NCI-H526 treated with DMSO at 0.1 percent for 48 hours (cell line): ENCODE measurements at regions not wholly inside any gene's neighbourhood (a gene's known extent, or its start where the extent isn't known, plus 50 kb on each side); places are given as distances from the start of the nearest gene placed in this dataset.

Source experiments
- DNase-seq: peaks from one replicate; lab custom pipeline; 2025; lab: John Stamatoyannopoulos, UW

DNA sequence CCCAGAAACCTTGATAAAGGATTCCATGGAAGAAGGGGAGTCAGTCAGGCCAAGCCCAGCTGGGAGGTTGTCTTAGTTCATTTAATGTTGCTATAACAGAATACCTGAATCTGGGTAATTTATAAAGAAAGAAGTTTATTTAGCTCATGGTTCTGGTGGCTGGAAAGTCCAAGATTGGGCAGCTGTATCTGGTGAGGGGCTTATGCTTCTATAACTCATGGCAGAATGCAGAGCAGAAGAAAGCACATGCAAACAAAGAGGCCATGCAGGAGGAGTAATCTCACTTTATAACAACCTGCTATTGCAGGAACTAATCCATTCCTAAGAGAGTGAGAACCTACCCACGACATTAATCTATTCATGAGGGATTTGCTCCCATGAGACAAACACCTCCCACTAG is 54.2 kb upstream of the ANKRD1 start:
- no peak for DNase-seq

DNA sequence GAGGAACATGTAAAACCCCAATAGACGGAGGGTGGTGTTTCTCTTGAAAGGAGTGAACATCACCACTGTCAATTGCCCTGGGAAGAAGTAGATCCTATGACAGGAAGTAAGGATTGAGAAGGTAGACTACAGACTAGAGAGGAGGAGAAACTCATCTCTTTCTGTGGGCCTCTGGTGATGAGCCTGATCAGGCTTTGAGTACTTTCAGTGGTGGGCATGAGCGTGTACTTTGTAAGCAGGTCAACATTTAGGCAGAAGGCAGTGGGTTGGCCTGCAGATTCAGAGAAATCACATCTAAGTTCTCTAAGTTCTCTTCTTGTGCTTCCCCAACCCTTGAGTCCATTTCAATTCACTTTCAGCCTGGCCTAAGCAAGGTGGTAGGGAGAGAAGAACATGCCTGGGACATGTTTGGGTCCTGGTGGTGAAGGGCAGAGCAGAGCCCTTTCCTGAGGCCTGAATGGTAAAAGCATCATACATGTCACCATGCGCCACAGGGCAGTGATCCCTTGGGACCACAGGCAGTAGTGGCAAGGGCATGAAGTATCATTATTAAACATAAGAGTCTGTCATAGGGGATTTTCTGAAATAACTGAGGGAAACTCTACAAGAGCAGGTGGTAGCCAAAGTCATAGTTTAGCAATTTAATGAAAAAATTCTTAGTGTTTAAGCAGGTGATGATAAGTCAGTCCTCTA is 56.4 kb upstream of the ANKRD1 start:
- DNase-seq, result no peak

DNA sequence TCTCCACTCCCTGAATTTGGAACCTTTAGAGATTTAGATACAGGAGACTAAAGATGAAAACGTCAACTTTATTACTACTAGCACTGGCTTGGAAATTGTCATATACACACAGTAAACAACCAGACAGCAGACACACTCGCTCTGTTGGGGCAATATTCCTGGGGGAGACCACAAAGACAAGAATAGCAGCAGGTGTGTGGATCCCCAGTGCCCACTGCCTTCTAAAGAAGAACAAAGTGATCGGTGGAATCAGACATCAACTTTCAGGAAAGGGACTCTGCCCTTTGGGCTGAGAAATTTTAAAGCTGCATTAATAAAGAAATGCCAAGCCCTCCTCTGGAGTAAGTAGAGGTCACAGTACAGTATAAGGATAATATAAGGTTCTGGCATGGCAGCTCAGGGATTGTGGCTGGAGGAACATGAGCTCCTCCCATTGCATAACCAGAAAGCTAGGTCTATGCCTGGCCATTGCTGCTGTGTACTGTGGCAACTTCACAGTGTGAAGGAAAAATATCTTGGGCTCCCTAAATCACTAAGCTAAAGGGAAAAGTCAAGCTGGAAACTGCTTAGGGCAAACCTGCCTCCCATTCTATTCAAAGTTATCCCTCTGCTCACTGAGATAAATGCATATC is 57.1 kb upstream of the ANKRD1 start:
- no peak for DNase-seq

DNA sequence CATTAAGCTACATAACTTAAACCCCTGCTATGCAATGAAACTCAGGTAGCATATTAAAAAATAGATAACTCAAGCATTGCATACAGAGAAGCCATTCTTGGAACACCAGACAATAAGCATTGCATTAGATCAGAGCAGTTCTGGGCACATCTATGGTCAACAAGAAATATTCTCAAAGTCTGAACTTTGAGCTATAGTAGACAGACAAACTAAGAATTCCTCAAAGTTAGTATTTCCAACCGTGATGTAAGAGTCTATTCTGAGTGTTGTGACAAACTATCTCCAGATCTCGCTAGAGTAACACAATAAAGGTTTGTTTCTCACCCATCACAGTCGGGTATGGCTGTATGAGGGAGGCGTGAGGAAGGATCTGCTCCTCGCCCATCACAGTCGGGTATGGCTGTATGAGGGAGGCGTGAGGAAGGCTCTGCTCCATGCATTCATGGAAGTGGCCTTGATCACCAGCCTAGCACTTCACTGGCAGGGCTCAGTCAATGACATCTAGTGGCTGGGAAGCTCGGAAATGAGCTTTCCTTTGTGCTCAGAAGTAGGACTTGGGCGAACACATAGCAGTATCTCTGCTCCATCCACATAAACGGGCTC is 61.6 kb upstream of the ANKRD1 start:
- DNase-seq, result no peak

DNA sequence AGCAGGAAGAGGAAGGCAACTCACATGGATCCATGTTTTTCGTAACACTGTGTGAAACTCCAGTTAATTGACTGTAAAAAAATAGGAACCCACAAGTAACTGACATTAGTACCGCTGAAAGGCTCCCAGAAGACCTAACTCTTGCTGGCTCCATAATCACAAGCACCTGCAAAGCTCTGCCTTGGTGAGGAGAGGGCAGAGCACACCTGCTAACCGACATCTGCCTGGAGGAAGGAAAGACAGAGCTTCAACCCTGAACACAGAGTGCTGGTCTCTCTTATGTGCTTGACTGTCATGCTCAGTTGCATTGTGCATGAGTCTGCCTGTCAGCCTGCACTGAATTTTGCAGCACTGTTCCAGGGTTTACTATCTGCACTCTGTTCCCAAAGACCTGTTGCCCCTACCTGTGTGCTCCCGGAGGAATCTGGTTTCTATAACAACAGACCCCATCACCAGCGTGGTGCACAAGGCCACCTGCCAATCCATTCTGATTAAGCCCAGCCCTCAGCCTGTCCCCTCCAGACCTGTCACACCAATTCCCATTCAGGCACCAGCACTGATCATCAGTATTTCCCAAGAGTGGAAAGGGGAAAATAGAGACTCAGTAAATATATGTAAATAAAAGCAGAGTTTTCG is 63.1 kb upstream of the ANKRD1 start:
- peak; percentile 34 for DNase-seq

DNA sequence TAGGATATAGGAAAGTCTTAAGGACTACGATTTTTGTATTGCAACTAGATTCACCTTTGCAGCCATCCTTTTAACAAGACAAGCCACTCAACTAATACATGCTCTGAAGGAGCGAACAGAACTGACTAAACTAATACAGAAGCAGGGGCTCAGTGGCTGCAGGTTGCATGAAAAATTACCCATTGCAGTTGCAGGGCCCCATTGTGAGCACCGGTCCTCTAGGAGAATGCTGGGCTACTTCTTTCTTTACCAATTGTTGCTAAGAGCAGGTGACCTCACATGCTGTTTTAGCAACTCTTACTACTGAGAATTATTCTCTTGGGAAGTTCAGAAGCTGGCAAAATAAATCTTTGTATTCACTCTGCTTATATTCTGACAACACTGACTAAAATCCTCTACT is 64.0 kb upstream of the ANKRD1 start:
- no peak for DNase-seq

DNA sequence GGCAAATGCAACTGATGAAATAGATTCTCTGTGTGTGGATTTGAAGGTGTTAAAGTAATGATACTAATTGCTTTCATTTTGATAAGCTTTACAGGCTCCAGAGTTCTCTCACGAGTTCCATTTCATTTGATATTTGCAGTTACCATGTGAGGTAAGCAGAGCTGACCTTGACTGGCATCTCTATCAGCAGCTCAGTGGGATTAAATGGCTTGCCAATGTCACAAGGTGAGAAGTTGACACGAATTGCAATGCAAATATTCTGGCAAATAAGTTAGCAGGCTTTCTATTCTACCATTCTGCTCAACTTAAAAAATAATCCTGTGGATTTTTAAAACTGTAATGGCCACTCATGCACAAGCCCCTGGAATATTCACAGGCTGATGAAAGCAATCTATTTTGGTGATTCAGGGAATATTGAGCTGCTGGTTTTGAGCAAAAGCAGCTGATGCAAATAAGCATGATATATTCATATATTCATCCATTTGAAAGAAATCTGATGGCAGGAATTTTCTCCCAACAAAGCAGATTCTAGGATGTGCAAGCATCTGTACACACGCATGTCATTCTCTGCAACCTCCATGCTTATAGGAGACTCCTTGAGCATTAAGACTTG is 64.5 kb upstream of the ANKRD1 start:
- no peak for DNase-seq

DNA sequence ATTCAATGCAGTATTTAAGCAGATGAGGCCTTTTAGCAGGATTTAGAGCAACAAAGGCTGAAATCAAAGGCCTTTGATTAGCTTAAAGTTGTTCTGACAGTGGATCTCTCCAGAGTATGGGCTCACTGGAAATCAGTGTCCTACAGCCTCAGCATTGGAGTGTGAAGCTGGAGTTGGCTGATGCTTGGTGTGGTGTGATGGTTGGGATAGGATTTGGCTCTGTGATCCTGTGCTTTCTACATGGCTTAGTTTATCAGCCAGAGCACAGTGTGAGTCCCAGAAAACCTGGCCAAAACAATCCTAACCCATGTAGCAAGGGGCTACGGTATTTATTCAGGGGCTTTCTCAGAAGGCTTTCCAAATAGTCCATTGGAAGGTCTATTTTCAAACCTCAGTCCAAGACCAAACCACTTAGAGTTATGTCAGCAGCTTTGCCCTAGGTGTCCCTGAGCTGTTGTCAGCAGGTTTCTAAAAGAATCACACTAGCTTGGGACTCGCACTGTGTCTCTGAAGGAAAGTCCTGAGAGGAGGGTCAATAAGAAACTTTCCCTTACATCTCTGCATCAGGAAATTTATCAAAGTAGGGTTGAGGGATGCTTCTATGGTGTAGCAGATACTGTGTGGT is 65.4 kb upstream of the ANKRD1 start:
- DNase-seq, result no peak

DNA sequence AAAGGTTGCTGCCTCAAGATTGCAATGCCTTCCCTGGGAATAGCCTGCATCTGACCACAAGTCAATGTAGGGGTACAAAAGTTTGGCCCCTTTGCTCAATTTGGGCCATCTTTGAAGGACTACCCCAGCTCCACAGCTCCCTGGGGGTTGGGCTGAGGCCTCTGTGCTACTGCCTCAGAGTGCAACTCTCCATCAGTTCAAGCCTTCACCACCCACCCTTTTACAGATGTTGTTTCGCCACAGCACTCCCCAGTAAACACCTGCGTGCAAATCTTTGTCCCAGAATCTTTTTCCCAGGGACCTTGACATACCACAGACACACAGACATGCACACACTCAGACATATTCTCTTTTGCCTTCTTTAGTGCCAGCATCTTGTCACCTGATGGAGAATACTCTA is 66.0 kb upstream of the ANKRD1 start:
- no peak for DNase-seq

DNA sequence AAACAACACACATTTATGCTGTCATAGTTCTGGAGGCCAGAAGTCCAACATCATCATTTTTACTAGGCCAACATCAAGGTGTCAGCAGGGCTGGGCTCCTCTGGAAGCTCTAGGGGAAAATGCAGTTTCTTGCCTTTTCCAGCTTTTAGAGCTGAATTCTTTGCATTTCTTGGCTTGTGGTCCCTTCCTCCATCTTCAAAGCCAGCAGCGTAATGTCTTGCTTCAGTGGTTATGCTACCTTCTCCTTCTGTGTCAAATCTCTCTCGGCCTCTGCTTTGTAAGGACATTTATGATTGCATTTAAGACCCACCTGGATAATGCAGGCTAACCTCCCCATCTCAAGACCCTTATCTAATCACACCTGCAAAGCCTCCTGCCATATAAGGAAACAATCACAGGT is 66.5 kb upstream of the ANKRD1 start:
- DNase-seq, result no peak

DNA sequence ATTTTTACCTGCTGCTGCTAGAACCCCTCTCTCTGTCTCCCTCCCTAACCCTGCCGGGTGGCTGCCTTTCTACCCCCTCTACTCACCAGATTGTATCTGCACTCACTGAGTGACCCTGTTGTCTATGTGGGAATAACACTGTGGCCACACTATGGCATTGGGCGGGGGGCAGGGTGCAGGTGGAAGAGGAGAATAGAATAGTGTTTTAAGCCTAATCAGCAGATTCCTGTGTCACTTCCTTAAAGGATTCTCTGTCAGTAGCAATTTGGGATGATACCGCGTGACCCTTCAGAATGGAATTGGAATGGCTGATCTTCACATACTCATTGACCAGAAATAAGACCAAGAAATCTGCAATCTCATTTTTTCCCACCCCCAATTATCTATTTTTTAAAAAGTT is 67.1 kb upstream of the ANKRD1 start:
- no peak for DNase-seq

DNA sequence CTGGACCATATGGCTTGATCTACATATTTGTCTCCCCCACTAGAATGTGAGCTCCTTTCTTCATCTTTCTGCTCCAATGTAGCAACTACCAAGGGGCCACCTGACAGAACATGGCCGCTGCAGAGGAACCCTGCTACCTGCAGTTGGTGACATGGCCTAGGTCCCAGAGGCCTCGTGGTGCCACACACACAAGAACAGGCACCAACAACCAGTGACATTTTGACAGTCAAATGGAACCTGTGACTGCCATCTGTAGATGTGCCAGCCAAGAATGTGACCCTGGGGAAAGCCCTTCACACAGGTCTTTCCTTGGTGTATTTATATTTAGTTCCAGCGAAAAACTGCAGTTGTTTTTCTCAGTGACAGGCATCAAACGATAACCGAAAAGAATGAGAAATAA is 67.9 kb upstream of the ANKRD1 start:
- DNase-seq, result no peak

DNA sequence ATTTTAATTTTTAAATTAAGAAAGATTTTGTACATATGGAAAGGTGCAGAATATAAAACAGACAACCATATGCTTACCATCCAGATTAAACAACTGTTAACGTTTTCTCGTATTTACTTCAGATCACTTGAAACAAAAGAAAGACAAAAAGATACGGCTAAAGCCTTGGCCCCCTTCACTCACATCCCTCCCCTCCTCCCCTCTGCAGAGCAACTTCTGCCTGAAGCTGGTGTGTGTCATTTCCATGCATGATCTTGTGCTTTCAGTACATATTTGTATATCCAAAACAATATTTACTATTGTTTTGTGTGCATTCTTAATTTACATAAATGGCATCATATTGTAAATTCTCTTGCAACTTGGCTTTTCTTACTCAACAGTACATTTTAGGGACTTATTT is 68.5 kb upstream of the ANKRD1 start:
- peak; percentile 17 for DNase-seq

DNA sequence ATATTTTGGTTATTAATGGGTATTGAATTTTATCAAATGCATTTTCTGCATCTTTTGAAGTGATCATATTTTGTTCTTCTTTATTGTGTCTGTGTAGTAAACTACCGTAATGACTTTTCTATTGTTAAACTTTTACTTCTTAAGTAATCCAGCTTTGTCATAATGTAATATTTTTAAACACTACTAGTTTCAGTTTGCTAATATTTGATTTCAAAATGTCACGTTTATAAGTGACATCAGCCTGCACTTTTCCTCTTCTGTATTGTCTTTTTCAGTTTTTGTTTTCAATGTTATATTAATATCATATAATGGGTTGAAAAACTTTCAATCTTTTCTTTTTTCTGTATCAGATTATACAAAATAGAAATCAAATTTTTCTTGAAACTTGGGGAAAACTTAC is 71.6 kb upstream of the ANKRD1 start:
- DNase-seq, result no peak

DNA sequence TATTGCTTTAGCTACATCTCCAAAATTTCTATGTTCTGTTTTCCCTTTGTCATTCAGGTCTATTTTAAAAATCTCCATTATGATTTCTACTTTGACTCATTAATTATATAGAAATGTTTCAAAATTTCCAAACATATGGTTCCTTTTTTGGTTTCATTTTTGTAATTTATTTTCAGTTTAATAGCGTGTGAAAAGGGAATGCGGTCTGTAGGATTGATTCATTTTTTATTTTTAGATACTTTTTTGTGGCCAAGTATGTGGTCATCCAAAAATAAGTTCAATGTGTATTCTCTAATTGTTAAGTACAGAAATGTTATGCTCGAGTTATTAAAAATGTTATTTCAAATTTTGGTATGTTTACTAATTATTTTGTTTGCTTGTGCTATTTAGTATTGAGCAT is 72.5 kb upstream of the ANKRD1 start:
- DNase-seq, result no peak

DNA sequence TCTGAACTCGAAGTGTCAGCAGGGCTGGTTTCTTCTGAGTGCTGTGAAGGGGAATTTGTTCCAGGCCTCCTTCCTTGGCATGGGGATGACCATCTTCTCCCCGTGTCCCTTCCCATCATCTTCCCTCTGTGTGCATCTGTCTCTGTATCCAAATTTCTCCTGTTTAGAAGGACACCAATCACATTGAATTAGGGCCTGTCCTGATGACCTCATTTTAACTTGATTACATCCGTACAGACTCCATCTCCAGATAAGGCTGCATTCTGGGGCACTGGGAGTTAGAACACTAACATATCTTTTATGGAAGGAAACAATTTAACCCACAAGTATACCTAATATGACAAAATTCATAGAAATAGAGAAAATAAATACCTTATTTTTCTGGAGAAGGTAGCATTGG is 76.8 kb upstream of the ANKRD1 start:
- no peak for DNase-seq

DNA sequence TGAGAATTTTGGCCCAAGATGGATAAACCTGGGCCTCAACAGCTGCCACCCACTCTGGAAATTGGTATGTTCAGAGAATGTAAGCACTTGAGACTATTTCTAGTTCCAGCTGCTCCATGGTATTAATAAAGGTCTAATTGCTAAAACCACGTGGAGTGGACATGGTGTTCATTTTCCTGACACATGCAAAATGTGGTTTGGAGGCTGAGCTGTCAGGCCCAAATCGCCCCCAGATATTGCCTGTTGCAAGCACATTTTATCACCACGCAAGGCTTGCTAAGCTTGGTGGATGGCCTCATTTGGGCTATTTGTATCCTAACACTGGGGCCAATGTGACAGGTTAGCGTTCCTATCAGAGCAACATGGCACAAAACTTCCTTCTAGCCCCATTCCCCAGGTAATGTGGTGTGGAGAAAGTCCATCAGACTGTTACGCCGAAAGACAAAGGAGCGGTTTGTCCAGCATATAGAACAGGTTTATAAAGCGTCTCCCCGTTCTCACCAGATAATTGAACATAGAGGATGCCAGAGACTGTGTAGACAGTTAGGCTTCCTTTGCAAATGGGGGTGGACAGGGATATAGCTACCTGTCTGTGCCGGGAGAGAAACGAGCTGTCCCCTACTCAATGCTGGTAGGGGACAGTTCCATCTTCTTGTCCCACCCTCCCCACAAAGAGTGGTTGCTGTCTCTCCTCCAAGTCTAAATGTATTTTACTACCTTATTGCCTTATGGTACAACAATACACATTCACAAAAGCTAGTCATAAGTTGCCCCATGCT is 78.0 kb upstream of the ANKRD1 start:
- no peak for DNase-seq

DNA sequence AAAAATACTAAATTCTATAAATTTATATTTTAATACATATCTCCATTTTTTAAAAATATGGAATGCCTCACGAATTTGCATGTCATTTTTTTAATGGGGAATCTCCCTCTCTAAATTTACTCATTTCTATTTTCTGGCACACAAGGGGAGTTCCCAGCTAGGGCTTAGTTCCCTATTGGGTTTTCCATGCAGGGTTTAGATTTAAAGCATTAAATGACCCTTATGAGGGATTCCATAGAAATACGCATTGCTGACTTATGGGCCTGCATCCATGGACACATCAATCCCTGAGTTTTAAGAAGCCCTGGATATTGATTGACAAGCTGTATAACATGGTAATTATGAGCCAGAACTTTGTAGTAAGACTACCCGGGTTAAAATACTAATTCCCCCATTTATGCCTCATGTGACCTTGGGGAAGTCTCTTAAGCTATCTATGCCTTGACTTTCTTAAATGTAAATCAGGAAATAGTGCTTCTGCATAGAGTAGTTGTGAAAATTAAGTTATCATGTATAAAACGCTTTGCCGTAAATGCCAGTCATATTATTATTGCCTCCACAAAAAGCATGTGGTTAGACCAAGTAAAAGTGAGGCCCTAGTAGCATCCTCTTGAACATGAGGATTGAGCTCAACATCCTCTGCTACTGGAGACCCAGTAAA is 78.8 kb upstream of the ANKRD1 start:
- no peak for DNase-seq

DNA sequence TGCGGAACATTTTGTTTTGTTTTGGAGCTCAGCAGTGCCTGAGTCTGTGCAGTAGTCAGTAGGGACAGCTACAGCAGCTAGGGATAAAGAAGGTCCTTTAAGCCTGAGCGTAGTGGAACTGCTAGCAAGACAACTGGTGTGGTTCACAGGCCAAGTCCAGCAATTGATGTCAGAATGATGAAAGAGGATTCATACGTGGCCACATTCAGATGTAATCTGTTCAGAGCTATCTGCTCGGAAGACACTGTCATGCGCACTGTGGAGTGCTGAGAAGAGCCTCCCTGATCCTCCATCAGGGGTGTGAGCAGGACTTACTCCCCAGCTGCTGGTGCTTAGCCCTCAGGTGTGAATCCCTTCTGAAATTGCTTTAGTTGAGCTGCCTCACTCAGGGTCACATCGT is 79.6 kb upstream of the ANKRD1 start:
- no peak for DNase-seq

DNA sequence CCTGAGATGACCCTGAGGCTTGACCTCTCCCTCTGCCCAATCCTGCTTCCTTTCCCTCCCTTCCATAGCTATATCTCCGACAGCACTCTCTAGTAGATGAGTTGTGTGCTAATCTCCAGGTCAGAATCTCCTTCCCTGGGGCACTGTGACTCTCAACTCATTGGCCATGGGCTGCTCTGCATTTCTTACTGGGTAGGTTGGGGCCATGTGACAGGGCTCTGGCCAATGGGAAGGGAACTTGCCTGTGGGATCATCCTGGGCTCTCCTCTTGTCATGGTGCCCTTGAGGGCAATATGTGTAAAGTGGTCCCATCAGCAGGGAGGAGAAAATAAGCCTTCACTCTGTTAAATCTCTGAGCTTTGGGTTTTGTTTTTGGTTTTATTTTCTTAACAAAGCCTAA is 80.1 kb upstream of the ANKRD1 start:
- DNase-seq, result no peak

DNA sequence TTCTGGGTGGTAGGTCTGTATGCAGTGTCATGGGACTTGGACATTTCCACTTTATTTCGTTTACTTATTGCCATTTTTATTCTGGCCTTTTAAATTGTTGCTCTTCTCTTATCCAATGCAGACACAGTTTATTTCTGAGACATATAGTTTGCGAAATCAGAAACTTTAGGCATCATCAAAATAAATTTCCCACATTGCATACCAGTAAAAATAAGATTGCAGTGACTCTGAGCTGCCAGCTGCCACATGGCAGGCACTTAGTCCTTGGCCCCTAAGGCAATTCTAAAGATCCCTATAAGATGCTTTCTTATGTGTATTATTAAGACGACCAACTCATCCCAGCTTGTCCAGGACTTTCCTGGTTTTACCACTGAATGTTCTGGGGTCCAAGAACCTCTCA is 81.8 kb upstream of the ANKRD1 start:
- no peak for DNase-seq
